ENCODE measurements at regions not wholly inside any gene's neighbourhood (a gene's known extent, or its start where the extent isn't known, plus 50 kb on each side); places are given as distances from the start of the nearest gene placed in this dataset.

DNA sequence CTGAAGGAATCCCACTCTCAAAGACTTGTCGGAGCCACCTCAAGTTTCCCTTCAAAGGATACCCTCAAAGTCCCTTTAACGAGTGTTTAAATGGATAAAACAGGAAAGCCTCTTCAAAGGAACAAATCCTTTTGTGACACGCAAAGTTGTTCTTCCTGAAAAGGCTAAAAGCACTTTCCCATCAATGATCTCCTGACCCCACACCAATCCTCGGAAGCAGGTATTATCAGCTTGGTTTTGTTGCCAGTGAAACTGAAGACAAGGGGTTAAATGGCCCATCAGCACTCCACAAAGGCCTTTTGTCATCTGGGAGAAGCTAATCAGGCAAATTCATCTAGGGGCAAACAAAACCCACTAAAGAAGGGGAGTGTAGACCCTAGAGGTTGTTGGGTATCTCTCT, 418.0 kb upstream of the ID2 start:
- Histone ChIP-seq H3K4me3 (no peak overlapping the region), H3K36me3 (ENCODE audit: low read depth) (no peaks in the 10 kb centered on the region), H3K9me3 (no peaks in the 10 kb centered on the region), H3K4me1 (ENCODE audit: low read depth) (no peaks in the 10 kb centered on the region)
- DNase-seq (no peak), ATAC-seq (no peak)
- intact Hi-C loops (cut with DNase I, micrococcal nuclease), result no loop called here
- TF ChIP-seq, protein P1, sequence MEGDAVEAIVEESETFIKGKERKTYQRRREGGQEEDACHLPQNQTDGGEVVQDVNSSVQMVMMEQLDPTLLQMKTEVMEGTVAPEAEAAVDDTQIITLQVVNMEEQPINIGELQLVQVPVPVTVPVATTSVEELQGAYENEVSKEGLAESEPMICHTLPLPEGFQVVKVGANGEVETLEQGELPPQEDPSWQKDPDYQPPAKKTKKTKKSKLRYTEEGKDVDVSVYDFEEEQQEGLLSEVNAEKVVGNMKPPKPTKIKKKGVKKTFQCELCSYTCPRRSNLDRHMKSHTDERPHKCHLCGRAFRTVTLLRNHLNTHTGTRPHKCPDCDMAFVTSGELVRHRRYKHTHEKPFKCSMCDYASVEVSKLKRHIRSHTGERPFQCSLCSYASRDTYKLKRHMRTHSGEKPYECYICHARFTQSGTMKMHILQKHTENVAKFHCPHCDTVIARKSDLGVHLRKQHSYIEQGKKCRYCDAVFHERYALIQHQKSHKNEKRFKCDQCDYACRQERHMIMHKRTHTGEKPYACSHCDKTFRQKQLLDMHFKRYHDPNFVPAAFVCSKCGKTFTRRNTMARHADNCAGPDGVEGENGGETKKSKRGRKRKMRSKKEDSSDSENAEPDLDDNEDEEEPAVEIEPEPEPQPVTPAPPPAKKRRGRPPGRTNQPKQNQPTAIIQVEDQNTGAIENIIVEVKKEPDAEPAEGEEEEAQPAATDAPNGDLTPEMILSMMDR (IDR thresholded peaks at IDR 0.05), result no peak

DNA sequence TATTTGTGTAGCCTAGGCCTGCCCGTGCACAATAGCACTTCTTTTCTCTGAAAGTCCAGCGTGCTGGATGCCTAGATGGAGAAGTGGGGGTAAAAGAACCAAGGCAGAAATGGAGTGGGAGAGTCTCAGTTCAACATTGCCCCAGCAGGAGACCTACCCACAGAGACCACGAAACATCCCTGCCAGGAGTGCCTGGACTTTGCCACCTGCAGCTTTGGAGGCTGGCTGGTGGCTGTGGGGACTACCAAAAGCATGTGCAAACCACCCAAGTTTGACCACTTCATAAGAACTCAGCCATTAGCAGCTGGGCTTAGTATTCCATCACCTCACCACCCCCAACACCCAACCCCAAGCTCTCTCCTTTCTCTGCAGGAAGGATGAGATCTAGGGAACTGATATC, 416.9 kb upstream of the ID2 start:
- Histone ChIP-seq H3K4me1 (ENCODE audit: low read depth) (no peaks in the 10 kb centered on the region), H3K4me3 (no peak overlapping the region), H3K36me3 (ENCODE audit: low read depth) (no peaks in the 10 kb centered on the region), H3K9me3 (no peaks in the 10 kb centered on the region)
- intact Hi-C loops (cut with DNase I, micrococcal nuclease), result no loop called here
- TF ChIP-seq, protein P1 (IDR thresholded peaks at IDR 0.05), result no peak
- DNase-seq, result no peak
- no peak for ATAC-seq

DNA sequence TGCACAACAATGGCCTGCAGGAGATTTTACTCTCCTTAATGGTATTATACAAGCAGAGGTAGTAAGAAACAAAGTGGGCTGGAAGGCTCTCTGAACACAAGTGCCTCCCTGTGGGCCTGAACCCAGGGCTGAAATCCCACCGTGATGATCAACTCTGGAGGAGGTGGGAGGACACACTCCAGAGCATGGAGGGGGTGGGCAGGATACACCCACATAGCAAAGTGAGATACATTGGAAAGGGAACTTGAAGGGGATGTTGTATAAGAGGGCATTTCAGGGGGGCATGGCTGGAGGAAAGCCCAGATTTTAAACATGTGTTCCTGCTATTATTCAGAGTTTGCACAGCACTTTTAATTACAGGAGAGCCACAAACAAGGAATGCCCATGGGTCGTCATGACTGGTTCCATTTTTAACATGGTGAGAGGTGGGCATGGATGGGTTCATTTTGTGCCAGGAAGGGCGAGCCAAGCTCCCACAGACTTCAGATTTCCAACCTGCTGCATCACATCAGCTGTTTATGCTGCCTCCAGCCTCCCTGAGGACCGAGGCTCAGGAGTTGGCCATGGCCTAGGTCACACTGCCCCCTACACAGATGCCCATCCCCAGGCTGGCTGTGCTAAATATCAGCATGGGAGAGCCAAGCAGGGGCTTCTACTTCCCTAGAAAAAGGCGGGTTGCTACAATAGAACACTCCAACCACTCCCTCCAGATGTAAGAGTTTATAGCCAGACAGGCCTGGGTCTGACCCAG, 416.2 kb upstream of the ID2 start:
- DNase-seq, result no peak
- H3K36me3 ChIP-seq (ENCODE audit: low read depth), result no peaks in the 10 kb centered on the region
- no peak for ATAC-seq
- intact Hi-C loops (cut with DNase I, micrococcal nuclease), result no loop called here
- no peaks in the 10 kb centered on the region for H3K4me1 ChIP-seq (ENCODE audit: low read depth)
- no peak overlapping the region for H3K4me3 ChIP-seq
- H3K9me3 ChIP-seq, result no peaks in the 10 kb centered on the region
- TF ChIP-seq, protein P1 (IDR thresholded peaks at IDR 0.05), result no peak

DNA sequence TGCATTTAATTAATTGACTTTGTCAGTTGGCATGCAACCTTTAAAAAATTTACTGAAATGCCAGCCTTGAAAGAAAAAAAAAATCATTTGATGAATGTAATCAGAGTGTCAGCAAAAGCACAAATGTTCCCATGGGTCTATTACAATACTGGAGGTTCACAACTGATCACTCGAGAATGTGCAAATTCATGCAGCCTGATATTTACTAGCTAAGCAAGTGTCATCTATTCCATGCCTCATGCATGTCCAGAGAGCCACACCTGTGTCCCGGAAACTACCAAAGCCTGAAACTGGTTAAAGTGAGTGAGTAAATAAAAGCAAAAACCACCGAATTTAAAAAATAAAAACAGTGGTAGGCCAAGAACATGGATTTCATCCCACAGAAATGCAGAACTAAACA, 415.3 kb upstream of the ID2 start:
- Histone ChIP-seq H3K36me3 (ENCODE audit: low read depth) (no peaks in the 10 kb centered on the region), H3K4me3 (no peak overlapping the region), H3K9me3 (no peaks in the 10 kb centered on the region), H3K4me1 (ENCODE audit: low read depth) (no peaks in the 10 kb centered on the region)
- ATAC-seq (no peak), DNase-seq (no peak)
- intact Hi-C loops (cut with DNase I, micrococcal nuclease), result no loop called here
- TF ChIP-seq, protein P1 (IDR thresholded peaks at IDR 0.05), result no peak

DNA sequence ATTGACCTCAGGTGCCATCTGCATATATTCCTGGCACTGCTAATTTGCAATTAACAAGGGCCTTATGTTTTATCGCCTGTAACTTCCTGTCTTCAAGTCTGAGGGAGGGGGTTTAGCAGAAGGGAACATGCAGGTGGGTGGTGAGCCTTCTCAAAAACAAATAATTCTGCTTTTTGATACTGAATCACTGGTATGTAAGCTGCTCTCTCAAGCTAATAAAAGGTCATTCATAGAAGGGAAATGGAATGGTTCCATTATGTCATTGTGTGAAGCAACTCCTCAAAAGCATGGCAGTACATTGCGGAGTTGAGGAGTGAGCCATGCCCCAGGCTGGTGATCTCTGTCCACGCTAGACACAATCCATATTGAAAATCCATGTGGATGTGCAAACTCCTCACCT, 414.8 kb upstream of the ID2 start:
- TF ChIP-seq, protein P1 (IDR thresholded peaks at IDR 0.05), result no peak
- H3K36me3 ChIP-seq (ENCODE audit: low read depth), result no peaks in the 10 kb centered on the region
- intact Hi-C loops (cut with DNase I, micrococcal nuclease), result no loop called here
- ATAC-seq (no peak), DNase-seq (no peak)
- H3K4me3 ChIP-seq, result no peak overlapping the region
- no peaks in the 10 kb centered on the region for H3K9me3 ChIP-seq
- H3K4me1 ChIP-seq (ENCODE audit: low read depth), result no peaks in the 10 kb centered on the region

DNA sequence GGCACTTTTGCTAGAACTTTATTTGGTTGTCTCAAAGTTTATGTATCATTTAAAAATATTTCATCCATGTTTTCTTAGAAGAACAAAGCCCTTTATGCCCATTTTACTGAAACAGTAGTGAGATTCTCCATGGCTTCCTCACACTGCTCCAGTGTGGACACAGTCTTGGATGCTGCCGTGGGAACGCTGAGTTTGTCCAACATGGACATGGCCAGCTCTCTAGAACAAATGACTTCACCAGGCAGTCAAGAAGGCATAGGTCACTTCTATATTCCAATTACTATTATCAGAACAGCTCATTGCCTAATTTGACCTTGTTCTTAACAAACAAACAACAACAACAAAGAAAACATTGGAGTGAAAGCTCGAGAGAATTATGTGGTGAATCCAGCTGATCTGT, 414.1 kb upstream of the ID2 start:
- no peak for DNase-seq
- H3K4me1 ChIP-seq (ENCODE audit: low read depth), result no peaks in the 10 kb centered on the region
- TF ChIP-seq, protein P1 (IDR thresholded peaks at IDR 0.05), result no peak
- no peaks in the 10 kb centered on the region for H3K9me3 ChIP-seq
- intact Hi-C loops (cut with DNase I, micrococcal nuclease), result no loop called here
- no peaks in the 10 kb centered on the region for H3K36me3 ChIP-seq (ENCODE audit: low read depth)
- no peak for ATAC-seq
- no peak overlapping the region for H3K4me3 ChIP-seq

All from mucosa of descending colon (tissue), 3 donors.